Lower lobe of right lung (tissue), 2 donors: ENCODE measurements at regions not wholly inside any gene's neighbourhood (a gene's known extent, or its start where the extent isn't known, plus 50 kb on each side); places are given as distances from the start of the nearest gene placed in this dataset.

Experiments
- ATAC-seq, 2 donors: fragments of 200-7000 bp; cut with Tn5 transposase; one replicate each; pipeline ENCODE4 v1.9.1; 2020 to 2022; ENCODE audit warnings: mild to moderate bottlenecking in 2 of 2, moderate library complexity in 2 of 2
- DNase-seq: peaks from one replicate; pipeline ENCODE4 v3.0.0-alpha.2; 2020
- H3K27ac ChIP-seq: fragments of 200-600 bp; one replicate; pipeline ENCODE4 v1.8.0; 2022
- H3K27me3 ChIP-seq: fragments of 200-600 bp; one replicate; pipeline ENCODE4 v1.8.0; 2022; ENCODE audit warnings: low read depth
- H3K36me3 ChIP-seq: fragments of 200-600 bp; one replicate; pipeline ENCODE4 v1.8.0; 2022; ENCODE audit warnings: mild to moderate bottlenecking
- H3K4me1 ChIP-seq: fragments of 200-600 bp; one replicate; pipeline ENCODE4 v1.8.0; 2022
- H3K4me3 ChIP-seq: fragments of 200-600 bp; one replicate; pipeline ENCODE4 v1.8.0; 2022; ENCODE audit warnings: mild to moderate bottlenecking
- H3K9me3 ChIP-seq: fragments of 200-600 bp; one replicate; pipeline ENCODE4 v1.8.0; 2022
- CTCF ChIP-seq: fragments of 200-600 bp; IDR thresholded peaks from one replicate; pipeline ENCODE4 v1.8.0; 2022; ENCODE audit warnings: antibody characterized with exemption, mild to moderate bottlenecking
- intact Hi-C: fragments of 100-400 bp; cut with DNase I; formaldehyde crosslinking; loops from one replicate; pipeline ENCODE4 v1.11.0; 2022
- donor health status: DM: no; HTN: yes; CAD: no; lungs with severe emphysema.

- Histone ChIP-seq H3K27ac (peak overlapping the region; percentile 11), H3K4me1 (peaks cover 5% of the 10 kb centered on the region), H3K27me3 (no peaks in the 10 kb centered on the region), H3K36me3 (no peaks in the 10 kb centered on the region), H3K4me3 (no peak overlapping the region), H3K9me3 (no peaks in the 10 kb centered on the region)
- DNase-seq, result no peak
- TF ChIP-seq CTCF, result no peak
- no peak for ATAC-seq
- intact Hi-C loops, result no loop called here
Observed at GRCh38 chr18:10027461-10027860, 113.6 kb downstream of the VAPA start.

DNA sequence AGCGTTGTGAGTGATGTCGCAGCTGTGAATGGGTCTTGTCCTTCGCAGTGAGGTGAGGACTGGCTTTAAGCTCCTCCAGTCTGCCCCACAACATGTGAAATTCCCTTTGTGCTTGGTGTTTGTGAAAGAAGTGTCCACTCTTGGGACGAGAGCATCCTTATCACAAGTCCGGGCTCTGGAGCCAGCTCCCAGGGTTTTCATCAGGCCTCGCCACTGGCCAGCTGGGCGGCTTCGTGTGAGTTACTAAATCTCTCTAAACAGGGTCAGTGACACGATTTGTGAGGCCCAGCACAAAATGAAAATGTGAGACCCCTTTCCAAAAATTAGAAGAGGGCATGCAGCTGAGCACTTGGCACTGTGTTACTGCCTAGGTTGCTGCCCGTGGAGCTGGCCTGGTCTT lies 115.9 kb downstream of the VAPA start:
- Histone ChIP-seq H3K27ac (no peak overlapping the region), H3K36me3 (no peaks in the 10 kb centered on the region), H3K27me3 (no peaks in the 10 kb centered on the region), H3K9me3 (no peaks in the 10 kb centered on the region), H3K4me3 (no peak overlapping the region), H3K4me1 (peaks cover 22% of the 10 kb centered on the region)
- intact Hi-C loops, result no loop called here
- DNase-seq (no peak), ATAC-seq (no peak)
- TF ChIP-seq CTCF, result no peak

GRCh38 chr18:10030816-10031541 lies 117.2 kb downstream of the VAPA start:
- H3K27me3 ChIP-seq, result no peaks in the 10 kb centered on the region
- intact Hi-C loops, result no loop called here
- ATAC-seq, result no peak

DNA sequence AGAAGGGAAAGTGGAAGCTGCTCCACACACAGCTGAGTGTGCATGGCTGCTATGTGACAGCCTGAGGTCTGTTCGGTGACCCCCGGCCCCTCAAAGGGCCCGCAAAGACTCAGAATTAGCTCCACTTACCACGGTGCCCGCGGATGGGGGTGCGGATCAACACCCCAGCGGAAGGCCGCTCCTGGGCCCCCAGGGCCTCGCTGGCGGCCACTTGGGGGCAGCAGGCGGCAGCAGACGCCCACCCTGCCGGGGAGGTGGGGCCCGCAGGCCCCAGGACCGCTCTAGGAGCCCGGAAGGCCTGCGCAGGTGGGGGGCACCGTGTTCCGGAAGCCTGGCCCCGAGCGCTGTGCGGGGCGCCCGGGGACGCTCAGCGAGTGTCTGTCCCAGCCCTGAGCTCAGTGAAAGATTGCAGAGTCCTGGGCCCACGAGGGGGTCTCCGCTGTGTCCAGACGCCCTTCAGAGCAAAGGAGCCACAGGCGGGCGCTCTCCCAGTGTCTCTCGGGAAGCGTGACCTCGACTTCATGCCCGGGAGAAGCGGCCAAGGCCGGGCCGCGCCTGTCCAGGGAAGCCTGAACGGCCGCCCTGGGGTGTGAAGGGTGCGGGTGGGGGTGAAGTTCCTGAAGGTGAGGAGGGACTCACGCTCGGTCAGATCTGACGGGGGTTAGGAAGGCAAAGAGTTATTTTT lies 118.7 kb downstream of the VAPA start:
- Histone ChIP-seq H3K27me3 (no peaks in the 10 kb centered on the region), H3K9me3 (no peaks in the 10 kb centered on the region), H3K4me3 (peak overlapping the region; percentile 43), H3K27ac (peak overlapping the region; percentile 73), H3K36me3 (no peaks in the 10 kb centered on the region), H3K4me1 (peaks cover 41% of the 10 kb centered on the region)
- intact Hi-C loops, result no loop called here
- ATAC-seq (peak; percentile 37 to 39), DNase-seq (no peak)
- peak; percentile 56 for TF ChIP-seq CTCF

More at GRCh38 chr18:10030816-10031541, 117.2 kb downstream of the VAPA start:
- Histone ChIP-seq H3K4me3 (no peak overlapping the region), H3K9me3 (no peaks in the 10 kb centered on the region), H3K4me1 (peaks cover 35% of the 10 kb centered on the region), H3K27ac (no peak overlapping the region), H3K36me3 (no peaks in the 10 kb centered on the region)
- no peak for TF ChIP-seq CTCF
- DNase-seq, result no peak

GRCh38 chr18:10033016-10033399 lies 119.2 kb downstream of the VAPA start:
- Histone ChIP-seq H3K9me3 (no peaks in the 10 kb centered on the region), H3K27me3 (no peaks in the 10 kb centered on the region), H3K4me3 (peak overlapping the region; percentile 43), H3K4me1 (peaks cover 41% of the 10 kb centered on the region), H3K36me3 (no peaks in the 10 kb centered on the region), H3K27ac (peak overlapping the region; percentile 73)
- intact Hi-C loops, result no loop called here
- DNase-seq, result no peak
- ATAC-seq, result no peak
- no peak for TF ChIP-seq CTCF
